ENCODE measurements at regions not wholly inside any gene's neighbourhood (a gene's known extent, or its start where the extent isn't known, plus 50 kb on each side); places are given as distances from the start of the nearest gene placed in this dataset.
A peak's percentile ranks its signal among the peaks of the same experiment; 100 is the strongest.

DNA sequence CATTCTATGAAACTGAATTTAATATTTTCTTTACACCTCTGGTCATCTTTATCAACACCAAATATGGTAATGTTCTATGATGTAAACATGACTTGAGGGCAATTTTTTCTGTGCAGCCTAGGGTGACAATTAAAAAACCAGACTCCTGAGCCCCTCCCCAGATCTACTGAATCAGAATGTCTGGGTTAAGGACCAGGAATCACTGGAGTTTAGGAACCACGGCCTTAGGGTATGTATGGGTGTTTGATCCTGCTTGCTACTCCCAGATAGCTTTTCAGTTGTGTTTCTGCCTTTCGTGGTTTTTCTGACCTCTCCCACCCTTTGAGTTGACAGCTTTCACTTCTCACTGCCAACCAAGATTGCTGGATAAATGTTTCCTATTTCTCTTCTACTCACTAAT is 332.2 kb downstream of the DHX15 start:
- H3K27ac ChIP-seq = no peak overlapping the region
- no peak overlapping the region for H3K4me3 ChIP-seq
- no peak for DNase-seq
- intact Hi-C loops (cut with DNase I; ENCODE audit: low total_unique reads) = no loop called here
- H3K4me1 ChIP-seq = peaks cover 0 to 15% (median 3%) of the 10 kb centered on the region in 4 donors
- H3K36me3 ChIP-seq = no peaks in the 10 kb centered on the region
- TF ChIP-seq, protein P1, sequence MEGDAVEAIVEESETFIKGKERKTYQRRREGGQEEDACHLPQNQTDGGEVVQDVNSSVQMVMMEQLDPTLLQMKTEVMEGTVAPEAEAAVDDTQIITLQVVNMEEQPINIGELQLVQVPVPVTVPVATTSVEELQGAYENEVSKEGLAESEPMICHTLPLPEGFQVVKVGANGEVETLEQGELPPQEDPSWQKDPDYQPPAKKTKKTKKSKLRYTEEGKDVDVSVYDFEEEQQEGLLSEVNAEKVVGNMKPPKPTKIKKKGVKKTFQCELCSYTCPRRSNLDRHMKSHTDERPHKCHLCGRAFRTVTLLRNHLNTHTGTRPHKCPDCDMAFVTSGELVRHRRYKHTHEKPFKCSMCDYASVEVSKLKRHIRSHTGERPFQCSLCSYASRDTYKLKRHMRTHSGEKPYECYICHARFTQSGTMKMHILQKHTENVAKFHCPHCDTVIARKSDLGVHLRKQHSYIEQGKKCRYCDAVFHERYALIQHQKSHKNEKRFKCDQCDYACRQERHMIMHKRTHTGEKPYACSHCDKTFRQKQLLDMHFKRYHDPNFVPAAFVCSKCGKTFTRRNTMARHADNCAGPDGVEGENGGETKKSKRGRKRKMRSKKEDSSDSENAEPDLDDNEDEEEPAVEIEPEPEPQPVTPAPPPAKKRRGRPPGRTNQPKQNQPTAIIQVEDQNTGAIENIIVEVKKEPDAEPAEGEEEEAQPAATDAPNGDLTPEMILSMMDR (IDR thresholded peaks at IDR 0.05) = no peak
- no peaks in the 10 kb centered on the region for H3K27me3 ChIP-seq
- H3K9me3 ChIP-seq = no peaks in the 10 kb centered on the region

- Histone ChIP-seq H3K4me1 (peaks cover 0 to 15% (median 3%) of the 10 kb centered on the region in 4 donors), H3K27ac (no peak overlapping the region), H3K36me3 (no peaks in the 10 kb centered on the region), H3K4me3 (no peak overlapping the region), H3K27me3 (no peaks in the 10 kb centered on the region), H3K9me3 (no peaks in the 10 kb centered on the region)
- DNase-seq = no peak
- TF ChIP-seq, protein P1 (IDR thresholded peaks at IDR 0.05) = no peak
- intact Hi-C loops (cut with DNase I; ENCODE audit: low total_unique reads) = no loop called here
These were observed 332.8 kb downstream of the DHX15 start for GRCh38 chr4:24251589-24251988.

DNA sequence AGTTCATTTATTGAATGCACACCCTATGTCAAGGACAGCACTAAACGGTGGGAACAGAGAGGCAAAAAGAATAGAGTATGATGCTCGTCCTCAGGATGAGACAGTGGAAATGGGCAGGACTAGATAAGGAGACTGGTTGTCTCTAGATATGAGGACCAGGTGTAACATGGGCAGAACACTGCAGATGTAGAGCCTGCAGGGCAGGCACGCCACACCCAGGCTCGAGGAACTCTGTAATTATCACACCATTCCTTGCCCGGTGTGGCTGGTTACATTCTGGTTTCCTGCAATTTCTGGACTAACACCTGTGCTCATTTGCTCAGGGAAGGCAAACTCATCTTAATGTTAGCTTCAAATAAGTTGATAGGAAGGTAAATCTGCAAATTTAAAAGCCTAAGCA is 334.4 kb downstream of the DHX15 start:
- no peak overlapping the region for H3K27ac ChIP-seq
- intact Hi-C loops (cut with DNase I; ENCODE audit: low total_unique reads) = no loop called here
- TF ChIP-seq, protein P1 (IDR thresholded peaks at IDR 0.05) = no peak
- no peaks in the 10 kb centered on the region for H3K27me3 ChIP-seq
- peaks cover 0 to 15% (median 3%) of the 10 kb centered on the region in 4 donors for H3K4me1 ChIP-seq
- no peaks in the 10 kb centered on the region for H3K9me3 ChIP-seq
- H3K4me3 ChIP-seq = no peak overlapping the region
- no peak for DNase-seq
- no peaks in the 10 kb centered on the region for H3K36me3 ChIP-seq

DNA sequence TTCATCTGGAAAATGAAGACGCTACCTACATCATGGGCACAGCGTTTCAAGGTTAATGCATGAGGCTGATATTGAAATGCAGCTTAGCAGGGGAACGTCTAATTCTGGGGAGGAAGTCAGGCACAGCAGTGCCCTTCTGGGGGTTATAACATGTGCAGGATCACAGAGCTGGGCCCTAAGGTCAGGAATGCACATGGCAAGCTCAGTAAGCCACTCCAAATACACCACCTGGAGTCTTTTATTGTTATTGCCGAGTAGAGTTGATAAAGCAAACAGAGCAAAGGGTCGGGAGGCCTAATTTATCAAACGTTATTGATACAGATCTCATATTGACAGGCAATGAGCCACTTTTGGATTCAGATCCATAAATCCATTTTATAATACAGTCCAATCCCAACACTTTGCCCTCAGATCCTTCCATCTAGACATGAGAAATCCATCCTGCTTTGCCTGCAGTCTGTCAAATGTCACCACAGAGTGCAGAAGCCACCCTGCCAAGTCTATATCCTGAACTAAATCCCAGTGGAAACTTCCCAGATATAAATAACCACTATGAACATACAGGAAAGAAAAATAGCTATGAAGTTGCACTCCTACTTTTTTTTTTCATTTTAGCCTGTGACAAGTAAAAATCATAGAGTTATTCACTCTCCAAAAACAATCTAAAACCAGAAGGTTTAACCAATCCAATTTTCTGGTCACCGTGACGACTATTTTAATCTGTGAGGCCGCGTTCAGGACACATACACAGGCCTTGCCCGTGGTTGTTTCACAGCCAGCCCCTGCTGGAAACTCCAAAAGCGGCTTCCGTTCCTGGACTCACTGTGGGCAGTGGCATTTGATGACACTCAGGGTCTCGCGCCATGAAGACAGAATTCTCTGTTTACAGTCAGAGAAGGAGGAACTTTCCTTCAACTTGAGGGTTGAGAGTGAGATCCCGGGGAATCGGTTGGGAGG is 335.4 kb downstream of the DHX15 start:
- Histone ChIP-seq H3K4me3 (no peak overlapping the region), H3K36me3 (no peaks in the 10 kb centered on the region), H3K27me3 (no peaks in the 10 kb centered on the region), H3K9me3 (no peaks in the 10 kb centered on the region), H3K27ac (peak overlapping the region; percentile 6 to 48), H3K4me1 (peaks cover 0 to 15% (median 3%) of the 10 kb centered on the region in 4 donors)
- intact Hi-C loops (cut with DNase I; ENCODE audit: low total_unique reads) = no loop called here
- no peak for DNase-seq
- TF ChIP-seq, protein P1 (IDR thresholded peaks at IDR 0.05) = no peak

- Histone ChIP-seq H3K27ac (no peak overlapping the region), H3K36me3 (no peaks in the 10 kb centered on the region), H3K4me3 (no peak overlapping the region), H3K9me3 (no peaks in the 10 kb centered on the region), H3K27me3 (no peaks in the 10 kb centered on the region), H3K4me1 (peaks cover 0 to 15% (median 3%) of the 10 kb centered on the region in 4 donors)
- intact Hi-C loops (cut with DNase I; ENCODE audit: low total_unique reads) = no loop called here
- no peak for DNase-seq
- TF ChIP-seq, protein P1 (IDR thresholded peaks at IDR 0.05) = no peak
These were observed 338.9 kb downstream of the DHX15 start for GRCh38 chr4:24245491-24245820.

All from tibial artery (tissue), 4 donors.